PC-3 (cell line): ENCODE measurements at regions not wholly inside any gene's neighbourhood (a gene's known extent, or its start where the extent isn't known, plus 50 kb on each side); places are given as distances from the start of the nearest gene placed in this dataset.

Experiments used
- ATAC-seq: fragments of 200-7000 bp; cut with Tn5 transposase; 2 replicates; pipeline ENCODE4 v1.9.1; 2020; ENCODE audit warnings: mild to moderate bottlenecking, moderate library complexity
- BruUV-seq: library from RNA; stranded (reverse); fragments of 400-500 nt; replicated peaks from 2 replicates; lab custom pipeline; 2021; lab: Mats Ljungman, UMichigan
- CTCF ChIA-PET: fragments of 300-600 bp; sonication (Branson Sonifier 250); formaldehyde crosslinking; loops from one replicate; lab custom pipeline; 2022; ENCODE audit warnings: antibody characterized with exemption; lab: Charles Lee
- POLR2A ChIA-PET: fragments of 300-600 bp; sonication (Branson Sonifier 250); formaldehyde crosslinking; loops from one replicate; lab custom pipeline; 2022; ENCODE audit warnings: antibody characterized with exemption; ENCODE audit not compliant: unreplicated experiment; lab: Charles Lee
- DNase-seq: peaks from one replicate; pipeline ENCODE4 v3.0.0-alpha.2; 2015
- H2AFZ ChIP-seq: fragments of 300-600 bp; sonication (generic); 2 replicates; pipeline ENCODE4 v1.6.0; 2016; ENCODE audit warnings: antibody characterized with exemption, low read length
- H3F3A ChIP-seq: fragments of 300-600 bp; sonication (generic); one replicate; pipeline ENCODE4 v1.6.0; 2017; ENCODE audit warnings: antibody characterized with exemption, low read length, control low read depth, mild to moderate bottlenecking; ENCODE audit not compliant: unreplicated experiment
- H3K27ac ChIP-seq: fragments of 300-600 bp; sonication (generic); 2 replicates; pipeline ENCODE4 v1.5.1; 2016; ENCODE audit warnings: mild to moderate bottlenecking, low read length
- H3K27me3 ChIP-seq: fragments of 300-600 bp; sonication (generic); 2 replicates; pipeline ENCODE4 v1.6.1; 2016; ENCODE audit warnings: low read length, mixed read lengths
- H3K36me3 ChIP-seq: fragments of 300-600 bp; sonication (generic); 2 replicates; pipeline ENCODE4 v1.6.1; 2016; ENCODE audit warnings: low read depth, mixed run types, low read length, mixed read lengths
- H3K4me1 ChIP-seq: fragments of 300-600 bp; sonication (generic); 2 replicates; pipeline ENCODE4 v1.5.1; 2016; ENCODE audit warnings: low read length; ENCODE audit not compliant: insufficient read depth
- H3K4me2 ChIP-seq: fragments of 300-600 bp; sonication (generic); 2 replicates; pipeline ENCODE4 v1.6.0; 2016; ENCODE audit warnings: low read length
- H3K4me3 ChIP-seq: fragments of 300-600 bp; sonication (generic); 2 replicates; pipeline ENCODE4 v1.5.1; 2016; ENCODE audit warnings: mild to moderate bottlenecking, low read length, mixed read lengths
- H3K79me2 ChIP-seq: fragments of 300-600 bp; sonication (generic); 2 replicates; pipeline ENCODE4 v1.6.1; 2017; ENCODE audit warnings: low read length, mixed read lengths
- H3K9ac ChIP-seq: fragments of 300-600 bp; sonication (generic); 2 replicates; pipeline ENCODE4 v1.6.0; 2016; ENCODE audit warnings: mild to moderate bottlenecking, low read length
- H3K9me2 ChIP-seq: fragments of 300-600 bp; sonication (generic); replicated peaks from 2 replicates; pipeline ENCODE4 v1.6.1; 2016; ENCODE audit warnings: mixed run types, low read length, mixed read lengths
- H3K9me3 ChIP-seq: fragments of 300-600 bp; sonication (generic); 2 replicates; pipeline ENCODE4 v1.6.1; 2016; ENCODE audit warnings: low read length, mixed read lengths
- H4K20me1 ChIP-seq: fragments of 300-600 bp; sonication (generic); 2 replicates; pipeline ENCODE4 v1.6.1; 2016; ENCODE audit warnings: low read length, mixed read lengths
- CTCF ChIP-seq: fragments of 300-600 bp; sonication (generic); conservative IDR thresholded peaks from 2 replicates; pipeline ENCODE4 v1.5.1; 2017; ENCODE audit warnings: antibody characterized with exemption, low read depth, mild to moderate bottlenecking, low read length
- EZH2 ChIP-seq: fragments of 300-600 bp; sonication (generic); IDR thresholded peaks from one replicate; pipeline ENCODE4 v1.6.1; 2017; ENCODE audit warnings: antibody characterized with exemption, mild to moderate bottlenecking, low read length; ENCODE audit not compliant: unreplicated experiment
- EZH2phosphoT487 ChIP-seq: fragments of 300-600 bp; sonication (generic); IDR thresholded peaks from 2 replicates; pipeline ENCODE4 v1.6.1; 2018; ENCODE audit warnings: mild to moderate bottlenecking, antibody characterized with exemption, low read length, borderline replicate concordance
- intact Hi-C: fragments of 100-400 bp; cut with micrococcal nuclease; formaldehyde crosslinking; loops from 2 replicates; pipeline ENCODE4 v1.9.0; 2023

GRCh38 chr16:88289968-88290401 lies 92.8 kb upstream of the ZNF469 start:
- intact Hi-C loops = no loop called here
- no peaks in the 10 kb centered on the region for H3K9me2 ChIP-seq
- DNase-seq (no peak), ATAC-seq (no peak)
- no peaks in the 10 kb centered on the region for H3K4me1 ChIP-seq
- H3K9me3 ChIP-seq = peaks cover 5% of the 10 kb centered on the region; the same call in 1 of the 2 replicates
- ChIA-PET POLR2A (no interaction called here), CTCF (no interaction called here)
- no peaks in the 10 kb centered on the region for H3F3A ChIP-seq
- no peaks in the 10 kb centered on the region for H4K20me1 ChIP-seq
- no peak overlapping the region for H2AFZ ChIP-seq
- H3K27ac ChIP-seq = no peak overlapping the region
- H3K36me3 ChIP-seq = no peaks in the 10 kb centered on the region
- H3K9ac ChIP-seq = no peak overlapping the region
- no peak overlapping the region for H3K4me3 ChIP-seq
- no peaks in the 10 kb centered on the region for H3K27me3 ChIP-seq
- no peaks in the 10 kb centered on the region for H3K79me2 ChIP-seq
- no peak overlapping the region for H3K4me2 ChIP-seq
- TF ChIP-seq CTCF (no peak), EZH2 (no peak), EZH2phosphoT487 (no peak)
- no TSS peak for BruUV-seq

DNA sequence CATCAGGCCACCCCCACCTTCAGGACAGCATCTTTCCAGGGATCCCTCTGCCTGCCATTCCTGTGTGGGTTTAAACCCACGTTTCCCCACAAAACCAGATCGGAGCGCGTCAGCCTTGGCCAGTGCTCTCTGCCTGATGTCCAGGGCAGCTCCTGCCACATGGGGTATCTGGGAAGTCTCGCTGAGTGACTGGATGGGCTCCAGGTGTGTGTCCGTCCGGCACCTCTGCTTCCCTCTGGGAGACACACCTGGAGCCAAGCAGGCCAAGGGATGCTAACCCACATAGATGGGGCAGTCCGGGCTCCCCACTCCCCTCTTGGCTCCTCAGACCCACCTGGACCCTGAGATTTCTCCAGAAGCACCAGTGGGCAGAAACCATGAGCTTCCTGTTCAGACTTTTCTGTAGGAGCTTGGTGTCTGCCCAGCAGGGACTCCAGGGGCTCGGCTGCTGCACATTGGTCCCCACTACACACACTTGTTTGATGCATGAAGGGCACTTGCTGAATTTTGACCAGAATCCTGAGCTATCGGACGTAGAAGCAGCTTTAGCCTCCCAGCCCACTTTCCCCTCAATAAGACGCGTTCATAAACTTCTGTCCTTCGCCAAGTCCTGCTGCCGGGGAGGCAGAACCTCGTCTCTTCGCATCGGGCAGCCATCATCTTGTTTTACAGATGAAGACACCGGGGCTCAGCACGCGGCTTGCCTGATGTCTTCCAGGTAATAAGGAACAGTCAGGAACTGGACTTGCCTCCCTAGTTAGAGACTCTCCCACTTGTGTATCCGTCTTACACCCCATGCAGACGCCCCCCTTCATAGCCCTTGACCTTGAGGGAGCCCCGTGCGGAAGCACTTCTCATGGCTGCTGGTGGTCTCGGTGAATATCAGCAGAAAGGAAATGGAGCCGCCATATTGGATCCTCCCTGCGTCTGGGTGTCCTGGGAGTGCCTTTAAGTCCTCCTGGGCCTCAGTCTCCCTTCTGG lies 91.6 kb upstream of the ZNF469 start:
- Histone ChIP-seq H3K4me1 (no peaks in the 10 kb centered on the region), H3K9ac (no peak overlapping the region), H3K36me3 (no peaks in the 10 kb centered on the region), H3F3A (no peaks in the 10 kb centered on the region), H4K20me1 (no peaks in the 10 kb centered on the region), H3K4me3 (no peak overlapping the region), H3K27me3 (no peaks in the 10 kb centered on the region), H3K27ac (no peak overlapping the region), H3K9me2 (no peaks in the 10 kb centered on the region), H2AFZ (no peak overlapping the region), H3K9me3 (peaks cover 5% of the 10 kb centered on the region; the same call in 1 of the 2 replicates), H3K4me2 (no peak overlapping the region), H3K79me2 (no peaks in the 10 kb centered on the region)
- BruUV-seq = no TSS peak
- ChIA-PET POLR2A (no interaction called here), CTCF (no interaction called here)
- ATAC-seq = no peak
- intact Hi-C loops = no loop called here
- TF ChIP-seq EZH2phosphoT487 = no peak
- no peak for TF ChIP-seq EZH2
- TF ChIP-seq CTCF = no peak
- no peak for DNase-seq
